HepG2 (cell line): ENCODE measurements at regions not wholly inside any gene's neighbourhood (a gene's known extent, or its start where the extent isn't known, plus 50 kb on each side); places are given as distances from the start of the nearest gene placed in this dataset.

Experiments
- ATAC-seq: fragments of 200-7000 bp; cut with Tn5 transposase; 3 replicates; pipeline ENCODE4 v1.9.1; 2020; ENCODE audit warnings: mild to moderate bottlenecking, moderate library complexity
- BruUV-seq: library from RNA; stranded (reverse); fragments of 400-500 nt; replicated peaks from 2 replicates; lab custom pipeline; 2021; lab: Mats Ljungman, UMichigan
- CTCF ChIA-PET: fragments of 300-600 bp; formaldehyde crosslinking; extraction: SDS; loops from one replicate; lab custom pipeline; 2021; ENCODE audit warnings: low total read pairs, inconsistent platforms, low intra/inter-chr PET ratio; lab: Yijun Ruan, JAX
- POLR2A ChIA-PET: fragments of 350-600 bp; sonication (Branson Sonifier 250); formaldehyde crosslinking; loops from one replicate; lab custom pipeline; 2020; ENCODE audit warnings: antibody characterized with exemption, inconsistent platforms; lab: Yijun Ruan, JAX
- DNase-seq: peaks from one replicate; pipeline ENCODE4 v3.0.0-alpha.2; 2015; ENCODE audit warnings: low spot score
- FAIRE-seq: peaks from 3 replicates; lab custom pipeline; 2011; peaks lifted over from hg19 to GRCh38; lab: Jason Lieb, UNC
- H2AFZ ChIP-seq: one replicate; pipeline ENCODE4 v1.6.1; 2011; ENCODE audit warnings: low read length, inconsistent platforms
- H3K27ac ChIP-seq: fragments of 300-600 bp; 3 replicates; pipeline ENCODE4 v1.8.0; 2011; ENCODE audit warnings: mixed run types, mild to moderate bottlenecking, mixed read lengths, low read length, inconsistent platforms; ENCODE audit not compliant: insufficient read depth; ENCODE audit errors: extremely low read length
- H3K27me3 ChIP-seq, 2 experiments: fragments of 200-600 bp in 1 of 2; 2 replicates in 1 of 2; 3 replicates in 1 of 2; pipeline versions ENCODE4 v1.6.0 to v1.8.0; 2011; ENCODE audit warnings: low read length in 2 of 2, mild to moderate bottlenecking in 2 of 2, moderate library complexity in 2 of 2, inconsistent platforms in 1 of 2; ENCODE audit not compliant: insufficient read depth in 2 of 2, control insufficient read depth in 1 of 2
- H3K36me3 ChIP-seq, 2 experiments: fragments of 200-600 bp in 1 of 2; replicated peaks in 1 of 2; 2 replicates in 1 of 2; 3 replicates in 1 of 2; pipeline versions ENCODE4 v1.5.1 to v1.8.0; 2011; ENCODE audit warnings: low read length in 2 of 2, inconsistent platforms in 1 of 2; ENCODE audit not compliant: insufficient read depth in 2 of 2, control insufficient read depth in 1 of 2
- H3K4me1 ChIP-seq: 2 replicates; pipeline ENCODE4 v1.5.1; 2012; ENCODE audit warnings: low read length, inconsistent platforms; ENCODE audit not compliant: insufficient read depth
- H3K4me2 ChIP-seq: 2 replicates; pipeline ENCODE4 v1.6.0; 2011; ENCODE audit warnings: low read depth, low read length, inconsistent platforms
- H3K4me3 ChIP-seq, 3 experiments: fragments of 200-600 bp in 1 of 3; sonication (generic), shearing (Covaris generic) in 1 of 3; replicated peaks in 1 of 3; 2 replicates each; pipeline ENCODE4 v1.5.1; 2011 to 2016; ENCODE audit warnings: low read length in 3 of 3, inconsistent platforms in 2 of 3, low read depth in 2 of 3, mild to moderate bottlenecking in 2 of 3, control low read depth in 1 of 3, mixed read lengths in 1 of 3; ENCODE audit not compliant: insufficient read depth in 1 of 3
- H3K79me2 ChIP-seq: one replicate; pipeline ENCODE4 v1.6.1; 2011; ENCODE audit warnings: low read length, inconsistent platforms; ENCODE audit not compliant: insufficient read depth
- H3K9ac ChIP-seq: 2 replicates; pipeline ENCODE4 v1.6.0; 2011; ENCODE audit warnings: mild to moderate bottlenecking, low read depth, low read length, inconsistent platforms; ENCODE audit not compliant: insufficient read depth
- H3K9me3 ChIP-seq: 2 replicates; pipeline ENCODE4 v1.5.1; 2012; ENCODE audit warnings: mild to moderate bottlenecking, low read length
- H4K20me1 ChIP-seq: 2 replicates; pipeline ENCODE4 v1.6.0; 2011; ENCODE audit warnings: inconsistent platforms, mild to moderate bottlenecking, low read length, moderate library complexity; ENCODE audit not compliant: insufficient read depth
- ERF ChIP-seq: IDR thresholded peaks from 2 replicates; pipeline ENCODE4 v1.6.1; 2018; ENCODE audit warnings: missing biosample characterization, missing genetic modification reagents
- HIC2 ChIP-seq: sonication (generic); formaldehyde crosslinking; IDR thresholded peaks from 2 replicates; pipeline ENCODE4 v1.9.0; 2022; ENCODE audit warnings: low read depth, missing genetic modification reagents
- HOXA5 ChIP-seq: sonication (generic); formaldehyde crosslinking; IDR thresholded peaks from 2 replicates; pipeline ENCODE4 v1.4.0; 2020; ENCODE audit warnings: missing genetic modification reagents
- MATR3 ChIP-seq: sonication (generic); formaldehyde crosslinking; IDR thresholded peaks from 2 replicates; pipeline ENCODE4 v1.4.0; 2020; ENCODE audit warnings: missing genetic modification reagents
- SRY ChIP-seq: sonication (generic); formaldehyde crosslinking; IDR thresholded peaks from 2 replicates; pipeline ENCODE4 v1.8.0; 2022; ENCODE audit warnings: mild to moderate bottlenecking, missing genetic modification reagents
- ZMAT3 ChIP-seq: sonication (generic); formaldehyde crosslinking; conservative IDR thresholded peaks from 2 replicates; pipeline ENCODE4 v1.7.0; 2021; ENCODE audit warnings: missing genetic modification reagents
- ZNF362 ChIP-seq: sonication (generic); formaldehyde crosslinking; IDR thresholded peaks from 2 replicates; pipeline ENCODE4 v1.4.0; 2020; ENCODE audit warnings: missing genetic modification reagents, mild to moderate bottlenecking, borderline replicate concordance
- ZNF576 ChIP-seq: sonication (generic); formaldehyde crosslinking; IDR thresholded peaks from 2 replicates; pipeline ENCODE4 v1.4.0; 2020; ENCODE audit warnings: mild to moderate bottlenecking, missing genetic modification reagents
- WGBS: methylation state at CpG from one replicate; pipeline ENCODE4 v1.1.6; 2017; ENCODE audit warnings: low lambda C conversion rate; 5-methylcytosine and 5-hydroxymethylcytosine counted together
- in situ Hi-C: cut with HindIII; loops from 2 replicates; pipeline ENCODE4 v1.10.0; 2017; ENCODE audit warnings: low pct_unique_long_range_greater_than_20kb; ENCODE audit not compliant: extremely low pct_ligation_motif_present
- intact Hi-C: fragments of 100-400 bp; cut with micrococcal nuclease; formaldehyde crosslinking; loops from one replicate; pipeline ENCODE4 v1.10.0; 2022; ENCODE audit not compliant: unreplicated experiment

GRCh38 chr15:93826790-93827189, 404.6 kb upstream of the MCTP2 start:
- Histone ChIP-seq H3K36me3 (no peaks in the 10 kb centered on the region), H2AFZ (no peak overlapping the region), H3K4me2 (no peak overlapping the region), H3K4me1 (no peaks in the 10 kb centered on the region), H3K4me3 (no peak overlapping the region), H3K27me3 (no peaks in the 10 kb centered on the region; a peak in 2 of 5 replicates), H3K27ac (no peak overlapping the region), H3K9ac (no peak overlapping the region), H3K9me3 (no peaks in the 10 kb centered on the region), H4K20me1 (no peaks in the 10 kb centered on the region)
- 0% methylated on average over 4 of the region's 4 CpGs for WGBS
- CTCF ChIA-PET: no interaction called here
- no peak for FAIRE-seq
- intact Hi-C loops: no loop called here
- BruUV-seq: no TSS peak
- in situ Hi-C loops: no loop called here
- POLR2A ChIA-PET: no interaction called here
- ATAC-seq: no peak
- TF ChIP-seq HOXA5 (CRISPR knock-in tag) (no peak), HIC2 (no peak), SRY (CRISPR knock-in tag) (no peak), ZNF576 (CRISPR knock-in tag) (no peak), ZMAT3 (CRISPR knock-in tag) (no peak), ERF (CRISPR knock-in tag) (no peak), ZNF362 (CRISPR knock-in tag) (no peak), MATR3 (no peak)
- TF ChIP-seq, all 625 proteins: peak for 0
- H3K79me2 ChIP-seq: no peaks in the 10 kb centered on the region
- no peak for DNase-seq
